HepG2 (cell line): ENCODE measurements at regions not wholly inside any gene's neighbourhood (a gene's known extent, or its start where the extent isn't known, plus 50 kb on each side); places are given as distances from the start of the nearest gene placed in this dataset.
"Not testable (repeated sequence)": the region's sequence is repeated elsewhere in the genome, so short reads cannot be mapped to it uniquely, and the experiment has no call there.

ENCODE experiments used
- ATF7-NPFF ChIP-seq: sonication (generic); formaldehyde crosslinking; IDR thresholded peaks from 2 replicates; pipeline ENCODE4 v1.8.1; 2023; ENCODE audit warnings: mild to moderate bottlenecking, low read depth, missing genetic modification reagents, moderate library complexity
- HES4 ChIP-seq: sonication (generic); formaldehyde crosslinking; IDR thresholded peaks from 2 replicates; pipeline ENCODE4 v1.9.0; 2021; ENCODE audit warnings: mild to moderate bottlenecking, missing genetic modification reagents, borderline replicate concordance

DNA sequence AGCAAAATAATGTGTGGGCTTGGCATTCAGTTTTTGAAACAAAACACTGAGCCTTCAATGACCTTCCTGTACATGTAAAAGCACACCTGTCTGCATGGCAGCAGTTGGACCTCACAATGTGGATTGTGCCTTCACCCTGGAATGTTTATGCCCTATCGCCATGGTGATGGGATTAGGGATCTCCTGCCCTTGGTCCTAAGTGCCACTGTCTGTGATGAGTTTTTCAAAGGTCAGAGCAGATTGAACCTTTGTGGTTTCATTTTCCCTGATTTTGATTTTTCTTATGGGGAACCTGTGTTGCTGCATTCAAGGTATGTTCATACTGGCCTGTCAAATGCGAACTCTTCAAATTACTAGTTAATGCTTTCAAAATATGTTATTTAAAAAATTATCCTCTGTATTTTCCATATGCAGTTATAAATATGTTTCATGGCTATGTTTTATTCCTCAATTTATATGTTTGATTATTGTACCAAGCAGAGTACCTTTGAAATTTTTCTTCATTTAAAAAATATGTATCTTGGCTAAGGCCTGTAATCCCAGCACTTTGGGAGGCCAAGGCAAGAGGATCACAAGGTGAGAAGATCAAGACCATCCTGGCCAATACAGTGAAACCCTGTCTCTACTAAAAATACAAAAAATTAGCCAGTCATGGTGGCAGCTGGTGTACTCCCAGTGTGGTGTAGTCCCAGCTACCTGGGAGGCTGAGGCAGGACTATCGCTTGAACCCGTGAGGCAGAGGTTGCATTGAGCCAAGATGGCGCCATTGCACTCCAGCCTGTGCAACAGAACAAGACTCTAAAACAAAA lies 969.7 kb downstream of the TUBA3C start:
- TF ChIP-seq ATF7-NPFF; HES4 (CRISPR knock-in tag): not testable (repeated sequence)
